Left ventricle myocardium inferior (tissue), 1 donor: ENCODE measurements at regions not wholly inside any gene's neighbourhood (a gene's known extent, or its start where the extent isn't known, plus 50 kb on each side); places are given as distances from the start of the nearest gene placed in this dataset.

Experiments used
- DNase-seq: peaks from one replicate; pipeline ENCODE4 v3.0.0-alpha.2; 2020
- H3K27ac ChIP-seq: fragments of 200-600 bp; replicated peaks from 2 replicates; pipeline ENCODE4 v1.8.0; 2021
- H3K27me3 ChIP-seq: fragments of 200-600 bp; 2 replicates; pipeline ENCODE4 v1.8.0; 2021; ENCODE audit warnings: low read depth
- H3K36me3 ChIP-seq: fragments of 200-600 bp; 2 replicates; pipeline ENCODE4 v1.8.0; 2021
- H3K4me1 ChIP-seq: fragments of 200-600 bp; 2 replicates; pipeline ENCODE4 v1.8.0; 2021
- H3K4me3 ChIP-seq: fragments of 200-600 bp; 2 replicates; pipeline ENCODE4 v1.8.0; 2021; ENCODE audit warnings: mild to moderate bottlenecking, moderate library complexity
- H3K9me3 ChIP-seq: fragments of 200-600 bp; replicated peaks from 2 replicates; pipeline ENCODE4 v1.8.0; 2021
- intact Hi-C: fragments of 100-400 bp; cut with micrococcal nuclease; formaldehyde crosslinking; loops from one replicate; pipeline ENCODE4 v1.11.0; 2022
- TF ChIP-seq, protein P1 (sequence below): fragments of 200-600 bp; IDR thresholded peaks from 2 replicates; pipeline ENCODE4 v1.8.0; 2021; ENCODE audit warnings: antibody characterized with exemption, mild to moderate bottlenecking, borderline replicate concordance
- donor health status: DM: no; HTN: yes; CAD: no; lungs with severe emphysema.

- no peaks in the 10 kb centered on the region for H3K27me3 ChIP-seq
- H3K36me3 ChIP-seq: no peaks in the 10 kb centered on the region
- no peak overlapping the region for H3K27ac ChIP-seq
- DNase-seq: no peak
- no peaks in the 10 kb centered on the region for H3K4me1 ChIP-seq
- TF ChIP-seq, protein P1, sequence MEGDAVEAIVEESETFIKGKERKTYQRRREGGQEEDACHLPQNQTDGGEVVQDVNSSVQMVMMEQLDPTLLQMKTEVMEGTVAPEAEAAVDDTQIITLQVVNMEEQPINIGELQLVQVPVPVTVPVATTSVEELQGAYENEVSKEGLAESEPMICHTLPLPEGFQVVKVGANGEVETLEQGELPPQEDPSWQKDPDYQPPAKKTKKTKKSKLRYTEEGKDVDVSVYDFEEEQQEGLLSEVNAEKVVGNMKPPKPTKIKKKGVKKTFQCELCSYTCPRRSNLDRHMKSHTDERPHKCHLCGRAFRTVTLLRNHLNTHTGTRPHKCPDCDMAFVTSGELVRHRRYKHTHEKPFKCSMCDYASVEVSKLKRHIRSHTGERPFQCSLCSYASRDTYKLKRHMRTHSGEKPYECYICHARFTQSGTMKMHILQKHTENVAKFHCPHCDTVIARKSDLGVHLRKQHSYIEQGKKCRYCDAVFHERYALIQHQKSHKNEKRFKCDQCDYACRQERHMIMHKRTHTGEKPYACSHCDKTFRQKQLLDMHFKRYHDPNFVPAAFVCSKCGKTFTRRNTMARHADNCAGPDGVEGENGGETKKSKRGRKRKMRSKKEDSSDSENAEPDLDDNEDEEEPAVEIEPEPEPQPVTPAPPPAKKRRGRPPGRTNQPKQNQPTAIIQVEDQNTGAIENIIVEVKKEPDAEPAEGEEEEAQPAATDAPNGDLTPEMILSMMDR: no peak
- H3K4me3 ChIP-seq: no peak overlapping the region
- peaks cover 21% of the 10 kb centered on the region for H3K9me3 ChIP-seq
- intact Hi-C loops: no loop called here
Observed at GRCh38 chr13:82136880-82137279, 1745.4 kb downstream of the SLITRK1 start.

DNA sequence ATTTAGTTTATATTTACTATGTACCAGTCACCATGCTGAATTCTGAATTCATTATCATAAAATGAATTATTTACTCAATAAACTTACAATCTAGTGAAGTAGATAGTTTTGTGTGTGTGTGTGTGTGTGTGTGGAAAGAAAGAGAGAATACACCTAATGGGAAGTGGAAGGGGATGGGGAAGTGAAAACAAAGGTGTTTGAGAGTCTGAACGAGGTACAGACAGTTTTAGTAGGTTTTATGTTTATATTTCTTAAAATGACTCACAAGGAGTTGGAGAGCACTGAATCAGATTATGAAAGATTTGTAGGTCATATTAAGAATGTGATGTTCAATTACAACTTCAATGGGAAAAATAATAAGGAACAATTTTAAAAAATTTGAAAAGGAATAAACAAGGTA, 1753.0 kb downstream of the SLITRK1 start:
- H3K27me3 ChIP-seq: no peaks in the 10 kb centered on the region
- no peak for DNase-seq
- no peaks in the 10 kb centered on the region for H3K9me3 ChIP-seq
- no peaks in the 10 kb centered on the region for H3K4me1 ChIP-seq
- no peak overlapping the region for H3K4me3 ChIP-seq
- TF ChIP-seq, protein P1: no peak
- no peaks in the 10 kb centered on the region for H3K36me3 ChIP-seq
- intact Hi-C loops: no loop called here
- no peak overlapping the region for H3K27ac ChIP-seq

DNA sequence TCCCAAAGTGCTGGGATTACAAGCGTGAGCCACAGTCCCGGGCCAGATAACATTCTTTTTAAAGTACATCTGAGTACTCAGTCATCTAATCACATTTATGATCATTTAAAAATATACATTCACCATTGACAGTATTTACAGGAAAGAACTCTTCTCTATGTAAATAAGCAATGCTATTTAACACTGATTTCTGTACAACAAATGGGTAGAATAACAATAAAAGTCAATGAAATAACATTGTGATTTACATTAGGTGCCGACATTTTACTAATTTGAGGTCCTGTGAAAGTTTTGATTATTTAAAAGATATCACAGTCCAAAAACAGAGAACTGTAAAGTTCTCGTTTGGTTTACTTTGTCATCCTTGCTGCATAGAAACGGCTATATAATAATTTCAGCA, 1763.7 kb downstream of the SLITRK1 start:
- H3K27ac ChIP-seq: no peak overlapping the region
- no peak for DNase-seq
- peaks cover 4% of the 10 kb centered on the region for H3K9me3 ChIP-seq
- no peaks in the 10 kb centered on the region for H3K36me3 ChIP-seq
- no peak overlapping the region for H3K4me3 ChIP-seq
- H3K4me1 ChIP-seq: no peaks in the 10 kb centered on the region
- intact Hi-C loops: no loop called here
- TF ChIP-seq, protein P1: no peak
- H3K27me3 ChIP-seq: no peaks in the 10 kb centered on the region

- no peaks in the 10 kb centered on the region for H3K36me3 ChIP-seq
- intact Hi-C loops: no loop called here
- DNase-seq: no peak
- TF ChIP-seq, protein P1: no peak
- no peak overlapping the region for H3K27ac ChIP-seq
- no peaks in the 10 kb centered on the region for H3K4me1 ChIP-seq
- no peak overlapping the region for H3K4me3 ChIP-seq
- H3K9me3 ChIP-seq: no peaks in the 10 kb centered on the region
- no peaks in the 10 kb centered on the region for H3K27me3 ChIP-seq
Observed at GRCh38 chr13:82116422-82116989, 1765.8 kb downstream of the SLITRK1 start.

DNA sequence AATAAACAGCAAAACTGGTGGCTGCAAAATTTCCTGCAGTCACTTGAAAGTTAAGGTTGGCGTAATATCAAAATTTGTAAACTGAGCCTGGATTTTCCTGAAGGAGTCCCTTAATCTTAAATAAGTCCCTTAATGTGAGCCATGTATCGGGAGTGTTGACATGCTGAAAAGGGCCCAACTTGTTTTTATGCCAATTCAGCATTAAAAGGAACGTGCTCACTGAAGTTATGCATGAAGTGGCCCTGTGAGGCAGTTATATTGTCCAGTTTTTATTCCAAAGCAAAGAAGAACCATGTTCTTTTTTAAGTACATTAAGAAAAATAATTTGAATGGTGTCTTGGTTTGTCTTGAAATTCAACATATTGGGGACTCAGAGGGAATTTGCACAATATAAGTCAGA, 1766.9 kb downstream of the SLITRK1 start:
- no peaks in the 10 kb centered on the region for H3K36me3 ChIP-seq
- no peak overlapping the region for H3K27ac ChIP-seq
- H3K4me1 ChIP-seq: no peaks in the 10 kb centered on the region
- no peak overlapping the region for H3K4me3 ChIP-seq
- no peaks in the 10 kb centered on the region for H3K27me3 ChIP-seq
- no peak for DNase-seq
- H3K9me3 ChIP-seq: peaks cover 7% of the 10 kb centered on the region
- TF ChIP-seq, protein P1: no peak
- intact Hi-C loops: no loop called here
